ENCODE measurements at regions not wholly inside any gene's neighbourhood (a gene's known extent, or its start where the extent isn't known, plus 50 kb on each side); places are given as distances from the start of the nearest gene placed in this dataset.

GRCh38 chr4:161178310-161178709 lies 985.5 kb downstream of the FSTL5 start:
- Histone ChIP-seq H3K9ac (replicated peaks; ENCODE audit: extremely low read depth, insufficient read depth, low read length) (no peak overlapping the region), H3K4me1 (ENCODE audit: control insufficient read depth, extremely low read depth, insufficient read depth, low read length) (no peaks in the 10 kb centered on the region), H3K36me3 (ENCODE audit: control insufficient read depth in 2 of 2, extremely low read depth in 1 of 2, insufficient read depth in 2 of 2, low read length in 2 of 2) (no peaks in the 10 kb centered on the region), H3K4me2 (ENCODE audit: insufficient read depth, low read length) (no peak overlapping the region), H3K4me3 (replicated peaks in 1 of 3; ENCODE audit: insufficient read depth in 1 of 3, low read depth in 1 of 3, low read length in 3 of 3) (no peak overlapping the region), H3K9me1 (replicated peaks; ENCODE audit: control insufficient read depth, extremely low read depth, insufficient read depth, low read length) (no peaks in the 10 kb centered on the region), H3K79me2 (ENCODE audit: control insufficient read depth, insufficient read depth, low read length) (no peaks in the 10 kb centered on the region), H3K9me3 (replicated peaks; ENCODE audit: control insufficient read depth, insufficient read depth, low read length) (peaks cover 2% of the 10 kb centered on the region), H4K20me1 (replicated peaks; ENCODE audit: control insufficient read depth, extremely low read depth, insufficient read depth, low read length) (no peaks in the 10 kb centered on the region), H3K27me3 (ENCODE audit: control insufficient read depth in 2 of 2, insufficient read depth in 2 of 2, low read length in 2 of 2) (no peaks in the 10 kb centered on the region), H2AFZ (ENCODE audit: low read depth, low read length) (no peak overlapping the region), H3K27ac (ENCODE audit: insufficient read depth, low read depth, low read length) (no peak overlapping the region)
- BruUV-seq (replicated peaks): no TSS peak
- TF ChIP-seq POLR2AphosphoS5 (IDR thresholded peaks at IDR 0.05; ENCODE audit: insufficient read depth, low read depth, low read length) (no peak), MYC (IDR thresholded peaks at IDR 0.05; ENCODE audit: low read depth, low read length) (no peak), CTCF (IDR thresholded peaks at IDR 0.05; ENCODE audit: extremely low read depth in 1 of 2, insufficient read depth in 1 of 2, low read depth in 1 of 2, low read length in 2 of 2) (no peak), POLR2A (IDR thresholded peaks at IDR 0.05; ENCODE audit: low read depth, low read length) (no peak), EZH2 (IDR thresholded peaks at IDR 0.05; ENCODE audit: borderline replicate concordance, low read depth, low read length, severe bottlenecking) (no peak), MAX (IDR thresholded peaks at IDR 0.05; ENCODE audit: insufficient read depth, insufficient read length) (no peak), FOS (IDR thresholded peaks at IDR 0.05; ENCODE audit: borderline replicate concordance, insufficient read depth, low read length) (no peak), JUN (IDR thresholded peaks at IDR 0.05; ENCODE audit: borderline replicate concordance, insufficient read depth, insufficient read length, low read depth) (no peak), GATA2 (IDR thresholded peaks at IDR 0.05; ENCODE audit: insufficient read depth, insufficient read length, low read depth, low read length) (no peak)
- POLR2A ChIA-PET: no interaction called here
- no peak for FAIRE-seq
- intact Hi-C loops (cut with micrococcal nuclease) (no loop called here), dilution Hi-C loops (cut with MboI; ENCODE audit: extremely low pct_ligation_motif_present, low sequenced_read_pairs) (no loop called here)
- CTCF ChIA-PET: no interaction called here
- DNase-seq (ENCODE audit: low read depth, low spot score): no peak

Data from endothelial cell of umbilical vein (primary cell).